Hematopoietic multipotent progenitor cell (in vitro differentiated cells): ENCODE measurements at regions not wholly inside any gene's neighbourhood (a gene's known extent, or its start where the extent isn't known, plus 50 kb on each side); places are given as distances from the start of the nearest gene placed in this dataset.

Source experiments
- DNase-seq, 3 donors: peaks; one replicate each; pipeline ENCODE4 v3.0.0-alpha.2; 2011 to 2015; ENCODE audit warnings: low read depth in 2 of 3, low spot score in 2 of 3

DNA sequence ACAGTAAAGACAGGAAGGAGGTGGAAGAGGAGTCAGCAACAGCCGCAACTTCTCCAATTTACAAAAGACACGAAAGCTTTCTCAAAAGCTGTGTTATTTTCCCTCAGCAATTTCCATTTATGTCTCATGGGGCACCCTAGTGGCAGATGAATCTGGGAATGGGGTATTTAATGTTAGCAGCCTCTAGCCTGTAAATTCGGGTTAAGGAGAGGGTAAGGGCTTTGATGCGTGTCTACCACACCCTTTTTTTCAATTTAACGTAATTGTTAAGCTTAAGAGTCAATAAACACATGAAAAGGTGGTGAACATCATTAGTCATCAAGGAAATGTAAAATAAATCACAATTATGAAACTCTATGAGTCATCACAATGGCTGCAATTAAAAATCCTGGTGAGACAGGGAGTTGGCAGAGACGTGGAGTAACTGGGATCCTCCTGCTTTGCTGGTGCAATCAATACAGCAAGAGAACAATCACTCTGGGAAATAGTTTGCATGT, 986.4 kb downstream of the AACS start:
- no peak for DNase-seq

DNA sequence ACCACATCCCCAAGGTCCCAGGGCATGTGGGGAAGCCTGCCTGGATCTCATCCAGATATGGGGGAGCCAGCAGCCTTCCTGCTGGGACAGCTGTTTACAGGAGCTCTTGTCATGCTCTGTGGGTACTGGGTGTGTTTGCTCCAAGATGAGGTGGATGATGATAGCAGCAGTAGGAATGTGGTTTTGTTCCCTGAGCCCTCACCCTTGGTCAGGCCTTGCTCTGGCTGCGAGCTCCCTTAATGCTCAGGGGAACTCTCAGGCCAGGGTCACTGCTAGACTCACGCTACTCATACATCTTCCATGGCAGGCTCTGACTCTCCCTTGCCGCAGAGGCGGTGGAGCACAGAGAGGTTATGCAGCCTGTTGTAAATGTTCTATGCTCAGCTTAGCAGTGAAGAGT, 990.3 kb downstream of the AACS start:
- DNase-seq, result no peak

- no peak for DNase-seq
Measured at GRCh38 chr12:126061777-126062176, 996.5 kb downstream of the AACS start.

DNA sequence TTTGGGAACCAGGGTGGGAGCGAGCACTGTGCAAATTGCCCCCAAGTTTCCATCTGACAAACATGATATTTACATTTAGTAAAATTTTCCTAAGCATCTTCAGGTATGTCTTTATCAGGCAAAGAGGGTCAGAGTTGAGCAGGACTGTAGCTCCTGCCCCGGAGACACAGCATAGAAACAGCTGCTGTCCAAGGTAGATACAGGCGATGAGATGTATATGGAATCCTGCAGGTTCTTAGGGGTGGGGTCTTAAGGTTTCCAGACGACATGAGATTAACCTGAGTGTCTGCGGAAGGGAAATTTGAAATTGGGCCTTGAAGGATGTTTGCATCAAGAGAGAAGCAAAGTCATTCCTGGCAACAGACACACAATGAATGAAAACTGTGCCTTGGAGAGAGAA, 998.8 kb downstream of the AACS start:
- no peak for DNase-seq

GRCh38 chr12:126067626-126068329, 1002.5 kb downstream of the AACS start:
- no peak for DNase-seq

GRCh38 chr12:126069549-126070165, 1004.4 kb downstream of the AACS start:
- peak in 2 of 3 donors; percentile 49 to 75 for DNase-seq

DNA sequence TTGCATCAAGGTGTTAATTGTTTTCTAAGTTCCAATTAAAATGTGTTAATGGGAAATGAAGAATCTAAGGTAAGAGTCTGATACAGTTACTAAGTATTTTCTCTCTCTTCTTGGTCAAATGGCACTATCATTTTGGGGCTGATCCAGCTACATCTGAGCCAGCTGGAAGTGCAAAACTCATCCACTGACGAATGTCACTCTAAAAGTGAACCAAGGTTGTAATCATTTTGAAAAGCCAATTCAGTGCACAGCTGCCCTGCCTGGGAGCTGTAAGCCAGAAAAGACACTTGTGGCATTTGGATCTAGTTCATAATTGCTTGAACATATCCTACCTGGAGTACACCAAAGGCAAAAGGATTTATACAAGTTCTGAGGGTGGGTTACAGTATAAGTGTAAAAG, 1011.3 kb downstream of the AACS start:
- no peak for DNase-seq

DNA sequence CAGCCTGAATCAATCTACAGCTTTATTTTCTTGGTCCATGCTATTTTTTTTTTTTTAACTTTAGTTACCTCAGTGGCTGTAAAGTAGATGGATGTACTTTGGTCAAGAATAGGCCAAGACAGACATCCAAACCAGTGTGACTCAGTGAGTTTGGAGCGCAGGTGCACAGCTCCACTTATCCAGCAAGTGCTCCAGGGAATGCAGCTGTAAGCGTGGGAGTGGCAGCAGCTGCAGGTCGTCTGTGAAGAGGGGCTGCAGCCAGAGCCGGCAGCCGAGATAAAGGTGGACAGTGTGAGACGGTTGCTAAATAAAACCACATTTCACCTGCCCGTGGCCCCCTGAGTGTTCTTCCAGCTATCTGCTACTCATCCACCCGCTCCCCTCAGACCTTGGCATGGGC, 1018.7 kb downstream of the AACS start:
- DNase-seq, result no peak

- no peak for DNase-seq
Measured at GRCh38 chr12:126084480-126084879, 1019.2 kb downstream of the AACS start.

GRCh38 chr12:126086242-126086641, 1021.0 kb downstream of the AACS start:
- no peak for DNase-seq

GRCh38 chr12:126087692-126088091, 1022.5 kb downstream of the AACS start:
- no peak for DNase-seq

DNA sequence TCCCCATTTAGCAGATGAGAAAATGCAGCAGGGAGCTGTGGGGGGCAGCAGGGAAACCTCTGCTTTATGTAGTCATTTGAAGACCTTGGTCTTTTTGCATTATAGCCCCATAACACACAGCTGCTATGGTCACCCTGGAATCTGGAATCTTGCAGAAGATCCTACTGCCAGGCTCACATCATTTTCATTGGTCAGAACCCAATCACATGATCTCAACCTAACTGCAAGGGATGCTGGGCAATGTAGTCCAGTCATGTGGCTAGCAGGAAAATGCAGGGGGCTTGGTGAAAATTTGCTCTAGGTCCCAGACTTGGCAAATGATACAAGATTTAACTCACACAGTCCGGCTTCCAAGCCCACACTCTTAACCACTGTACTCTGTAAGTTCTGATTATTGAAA, 1028.7 kb downstream of the AACS start:
- DNase-seq, result no peak

- DNase-seq, result no peak
Measured at GRCh38 chr12:126095748-126096510, 1030.7 kb downstream of the AACS start.

GRCh38 chr12:126106706-126107105, 1041.5 kb downstream of the AACS start:
- DNase-seq, result no peak

DNA sequence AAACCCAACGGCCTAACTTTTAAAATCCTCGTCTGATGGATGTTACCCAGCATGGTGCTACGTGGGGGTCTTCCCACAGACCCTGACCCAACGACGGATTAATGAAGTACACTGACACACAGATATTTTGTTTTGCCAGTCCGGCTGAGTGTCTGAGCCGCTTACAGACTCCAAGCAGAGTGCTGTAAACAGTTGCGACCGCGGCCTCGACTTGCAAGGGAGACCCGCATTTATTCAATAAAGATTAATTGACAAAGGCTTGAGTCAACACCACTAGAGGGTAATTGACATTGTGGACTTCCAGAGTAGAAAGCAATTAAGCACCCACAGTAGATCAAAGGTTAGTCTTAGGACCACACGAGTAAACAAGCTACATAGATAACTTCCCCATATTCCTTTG, 1042.4 kb downstream of the AACS start:
- DNase-seq, result no peak

DNA sequence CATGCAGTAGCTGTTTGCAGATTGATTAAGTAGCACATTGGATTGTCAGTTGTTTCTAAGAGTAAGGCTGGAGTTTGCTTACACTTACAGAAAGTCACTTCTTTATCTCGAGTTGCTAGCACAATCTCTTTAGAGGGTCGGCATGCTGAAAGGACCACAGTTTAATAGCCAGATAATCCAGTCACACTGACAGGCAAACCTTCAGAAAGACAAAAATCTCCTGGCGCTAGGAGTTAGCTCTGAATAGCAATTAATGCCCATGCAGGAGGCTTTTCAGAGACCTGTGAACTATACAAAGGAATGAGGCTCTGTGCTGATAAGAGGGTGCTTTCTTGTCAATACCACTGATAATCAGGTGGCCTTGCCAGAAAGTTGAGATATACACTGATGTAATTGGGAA, 1043.0 kb downstream of the AACS start:
- DNase-seq, result no peak

DNA sequence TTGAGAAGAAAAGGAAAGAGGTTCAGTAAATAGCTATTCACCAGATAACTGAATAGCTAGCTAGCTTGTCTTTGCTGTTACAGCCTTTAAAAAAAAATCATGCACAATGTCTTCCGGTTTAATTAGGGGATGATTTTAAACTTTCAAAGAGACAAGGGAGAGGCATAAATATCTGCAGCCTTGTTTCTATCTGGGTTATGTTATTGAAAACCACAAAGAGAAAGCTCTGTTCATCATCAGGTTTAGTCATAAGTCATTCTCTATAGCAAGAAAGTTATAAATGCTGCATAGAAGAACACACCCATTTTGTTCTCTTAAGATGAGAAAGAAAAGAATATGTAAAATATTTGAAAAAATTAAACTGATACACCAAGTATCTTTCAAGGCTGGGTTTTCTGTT, 1046.9 kb downstream of the AACS start:
- DNase-seq, result no peak

GRCh38 chr12:126112849-126113248, 1047.6 kb downstream of the AACS start:
- DNase-seq, result no peak

DNA sequence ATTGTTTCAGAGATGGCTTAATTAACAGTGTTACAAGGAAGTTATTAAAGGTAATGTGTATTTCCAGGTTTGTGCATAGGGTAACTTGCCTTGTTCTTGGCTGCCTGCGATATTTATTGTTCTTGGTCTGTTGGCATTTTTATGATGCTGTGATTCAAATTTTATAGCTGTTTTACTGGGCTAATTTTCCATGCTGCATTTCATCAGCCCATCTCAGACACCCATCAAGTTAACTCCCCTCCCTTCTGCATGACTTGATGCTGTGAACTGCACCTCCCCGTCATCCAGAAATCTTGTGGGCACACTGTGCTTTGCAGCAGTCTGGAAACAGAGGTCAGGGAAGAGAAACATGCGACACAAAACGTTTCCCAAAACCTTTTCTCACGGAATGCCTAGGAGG, 1049.2 kb downstream of the AACS start:
- no peak for DNase-seq

DNA sequence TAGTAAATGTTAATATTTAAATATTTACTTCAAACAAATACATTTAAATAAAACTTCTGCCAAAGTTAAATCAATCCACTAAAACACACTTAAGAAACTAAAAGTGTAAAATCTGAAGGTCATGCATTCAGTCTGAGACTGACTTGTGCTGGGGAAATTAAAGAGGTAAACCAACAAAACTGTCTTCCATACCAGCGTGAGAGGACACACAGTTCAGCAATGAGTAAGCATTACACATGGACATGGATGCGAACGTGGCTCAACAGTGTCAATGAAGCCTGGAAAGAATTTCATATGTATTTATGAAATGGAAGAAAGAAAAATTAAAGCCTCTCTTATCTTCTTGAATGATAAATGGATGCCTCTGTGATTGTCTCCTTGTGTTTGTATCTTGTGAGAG, 1052.3 kb downstream of the AACS start:
- no peak for DNase-seq

DNA sequence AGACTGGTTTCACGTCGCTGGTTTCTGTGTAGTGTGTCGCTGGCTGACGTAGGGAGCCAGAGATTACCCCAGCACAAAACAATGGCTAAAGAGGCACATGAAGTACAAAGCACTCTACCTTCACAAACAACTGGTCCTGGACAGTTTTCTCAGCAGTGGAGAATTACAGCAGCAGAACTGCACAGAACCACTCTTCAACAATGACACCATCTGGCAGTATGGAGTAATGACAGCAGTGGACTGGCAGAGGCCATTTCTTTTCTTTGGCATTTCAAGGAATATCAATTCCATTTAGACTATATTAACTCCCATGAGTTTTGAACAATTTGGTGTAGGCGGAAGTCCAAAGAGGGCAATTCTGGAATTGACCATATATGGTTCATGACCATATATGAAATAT, 1074.1 kb downstream of the AACS start:
- no peak for DNase-seq

DNA sequence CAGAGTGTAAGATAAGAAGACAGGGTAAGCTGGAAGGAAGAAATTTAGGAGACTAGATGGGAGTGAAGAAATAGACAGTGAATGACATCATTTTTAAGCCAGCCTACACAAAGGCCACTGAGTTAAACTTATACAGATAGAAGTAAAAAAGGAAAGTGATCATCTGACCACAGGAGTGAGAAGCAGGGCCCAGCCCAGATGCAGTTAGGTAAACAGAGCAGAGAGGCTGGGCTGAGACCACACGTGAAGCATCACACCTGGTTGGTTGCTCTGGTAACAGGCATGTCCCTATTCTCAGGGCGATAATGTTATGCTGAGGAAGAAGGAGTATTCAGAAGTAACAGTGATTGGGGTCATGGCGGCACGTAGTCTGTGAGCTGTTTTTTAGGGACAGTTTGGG, 1079.4 kb downstream of the AACS start:
- DNase-seq, result no peak
